Glutamatergic neuron (in vitro differentiated cells): ENCODE measurements at regions not wholly inside any gene's neighbourhood (a gene's known extent, or its start where the extent isn't known, plus 50 kb on each side); places are given as distances from the start of the nearest gene placed in this dataset.

ENCODE experiments used
- DNase-seq: peaks from one replicate; pipeline ENCODE4 v3.0.0; 2022
- H3K27ac Mint-ChIP-seq: one replicate; pipeline ENCODE4 v1.8.0; 2020; ENCODE audit warnings: mild to moderate bottlenecking, mixed read lengths, inconsistent platforms; ENCODE audit not compliant: unreplicated experiment
- H3K27me3 Mint-ChIP-seq: one replicate; pipeline ENCODE4 v1.8.0; 2020; ENCODE audit warnings: mild to moderate bottlenecking, moderate library complexity, mixed read lengths, inconsistent platforms; ENCODE audit not compliant: unreplicated experiment
- H3K36me3 Mint-ChIP-seq: one replicate; pipeline ENCODE4 v1.8.0; 2020; ENCODE audit warnings: mild to moderate bottlenecking, mixed read lengths, inconsistent platforms; ENCODE audit not compliant: unreplicated experiment
- H3K4me1 Mint-ChIP-seq: one replicate; pipeline ENCODE4 v1.8.0; 2020; ENCODE audit warnings: mild to moderate bottlenecking, low read depth, mixed read lengths, inconsistent platforms; ENCODE audit not compliant: unreplicated experiment
- H3K4me3 Mint-ChIP-seq: one replicate; pipeline ENCODE4 v1.8.0; 2020; ENCODE audit warnings: mild to moderate bottlenecking, mixed read lengths, inconsistent platforms; ENCODE audit not compliant: unreplicated experiment
- H3K9me3 Mint-ChIP-seq: one replicate; pipeline ENCODE4 v1.8.0; 2020; ENCODE audit warnings: mild to moderate bottlenecking, moderate library complexity, mixed read lengths, inconsistent platforms; ENCODE audit not compliant: unreplicated experiment
- TF ChIP-seq, protein P1 (sequence below): fragments of 200-600 bp; sonication (generic); IDR thresholded peaks from one replicate; pipeline ENCODE4 v1.5.0; 2021; ENCODE audit not compliant: partially characterized antibody, unreplicated experiment

- TF ChIP-seq, protein P1, sequence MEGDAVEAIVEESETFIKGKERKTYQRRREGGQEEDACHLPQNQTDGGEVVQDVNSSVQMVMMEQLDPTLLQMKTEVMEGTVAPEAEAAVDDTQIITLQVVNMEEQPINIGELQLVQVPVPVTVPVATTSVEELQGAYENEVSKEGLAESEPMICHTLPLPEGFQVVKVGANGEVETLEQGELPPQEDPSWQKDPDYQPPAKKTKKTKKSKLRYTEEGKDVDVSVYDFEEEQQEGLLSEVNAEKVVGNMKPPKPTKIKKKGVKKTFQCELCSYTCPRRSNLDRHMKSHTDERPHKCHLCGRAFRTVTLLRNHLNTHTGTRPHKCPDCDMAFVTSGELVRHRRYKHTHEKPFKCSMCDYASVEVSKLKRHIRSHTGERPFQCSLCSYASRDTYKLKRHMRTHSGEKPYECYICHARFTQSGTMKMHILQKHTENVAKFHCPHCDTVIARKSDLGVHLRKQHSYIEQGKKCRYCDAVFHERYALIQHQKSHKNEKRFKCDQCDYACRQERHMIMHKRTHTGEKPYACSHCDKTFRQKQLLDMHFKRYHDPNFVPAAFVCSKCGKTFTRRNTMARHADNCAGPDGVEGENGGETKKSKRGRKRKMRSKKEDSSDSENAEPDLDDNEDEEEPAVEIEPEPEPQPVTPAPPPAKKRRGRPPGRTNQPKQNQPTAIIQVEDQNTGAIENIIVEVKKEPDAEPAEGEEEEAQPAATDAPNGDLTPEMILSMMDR, result no peak
- DNase-seq, result no peak
- H3K27ac Mint-ChIP-seq, result no peak overlapping the region
- H3K4me3 Mint-ChIP-seq, result no peak overlapping the region
- H3K4me1 Mint-ChIP-seq, result no peaks in the 10 kb centered on the region
- no peaks in the 10 kb centered on the region for H3K9me3 Mint-ChIP-seq
- H3K27me3 Mint-ChIP-seq, result peaks cover 2% of the 10 kb centered on the region
- H3K36me3 Mint-ChIP-seq, result no peaks in the 10 kb centered on the region
These were observed 335.3 kb upstream of the ADAMTSL1 start for GRCh38 chr9:18138656-18139055.

- H3K9me3 Mint-ChIP-seq, result no peaks in the 10 kb centered on the region
- H3K27ac Mint-ChIP-seq, result no peak overlapping the region
- no peaks in the 10 kb centered on the region for H3K4me1 Mint-ChIP-seq
- H3K36me3 Mint-ChIP-seq, result no peaks in the 10 kb centered on the region
- no peak overlapping the region for H3K4me3 Mint-ChIP-seq
- H3K27me3 Mint-ChIP-seq, result peaks cover 2% of the 10 kb centered on the region
- DNase-seq, result no peak
- TF ChIP-seq, protein P1, result no peak
These were observed 332.3 kb upstream of the ADAMTSL1 start for GRCh38 chr9:18141681-18142080.

GRCh38 chr9:18143073-18143745 lies 330.7 kb upstream of the ADAMTSL1 start:
- Mint-ChIP-seq H3K27ac (no peak overlapping the region), H3K36me3 (no peaks in the 10 kb centered on the region), H3K9me3 (no peaks in the 10 kb centered on the region), H3K4me3 (no peak overlapping the region), H3K4me1 (no peaks in the 10 kb centered on the region), H3K27me3 (no peaks in the 10 kb centered on the region)
- DNase-seq, result no peak
- TF ChIP-seq, protein P1, result no peak

DNA sequence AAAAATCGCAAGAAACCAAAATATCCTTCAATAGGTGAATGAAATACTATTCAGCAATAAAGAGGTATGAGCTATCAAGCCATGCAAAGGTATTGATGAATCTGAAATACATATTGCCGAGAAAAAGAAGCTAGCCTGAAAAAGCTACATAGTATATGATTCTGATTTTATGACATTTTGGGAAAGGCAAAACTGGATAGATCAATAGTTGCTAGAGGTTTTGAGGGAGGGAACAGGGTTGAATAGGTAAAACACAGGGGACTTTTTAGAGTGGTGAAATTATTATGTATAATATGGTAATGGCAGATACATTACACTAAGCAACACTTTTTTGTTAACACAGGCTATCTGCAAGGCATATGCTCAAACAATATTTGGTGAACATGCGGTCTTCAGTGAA lies 327.6 kb upstream of the ADAMTSL1 start:
- no peaks in the 10 kb centered on the region for H3K9me3 Mint-ChIP-seq
- H3K36me3 Mint-ChIP-seq, result no peaks in the 10 kb centered on the region
- no peak overlapping the region for H3K27ac Mint-ChIP-seq
- no peak for DNase-seq
- TF ChIP-seq, protein P1, result no peak
- H3K4me1 Mint-ChIP-seq, result no peaks in the 10 kb centered on the region
- no peak overlapping the region for H3K4me3 Mint-ChIP-seq
- H3K27me3 Mint-ChIP-seq, result no peaks in the 10 kb centered on the region

GRCh38 chr9:18149471-18150011 lies 324.4 kb upstream of the ADAMTSL1 start:
- TF ChIP-seq, protein P1, result no peak
- Mint-ChIP-seq H3K4me3 (no peak overlapping the region), H3K27ac (no peak overlapping the region), H3K4me1 (no peaks in the 10 kb centered on the region), H3K36me3 (no peaks in the 10 kb centered on the region), H3K9me3 (no peaks in the 10 kb centered on the region), H3K27me3 (no peaks in the 10 kb centered on the region)
- DNase-seq, result no peak
